Activated gamma-delta T cell (primary cell): ENCODE measurements at regions not wholly inside any gene's neighbourhood (a gene's known extent, or its start where the extent isn't known, plus 50 kb on each side); places are given as distances from the start of the nearest gene placed in this dataset.
"Not testable (repeated sequence)": the region's sequence is repeated elsewhere in the genome, so short reads cannot be mapped to it uniquely, and the experiment has no call there.

Experiments
- DNase-seq: peaks from one replicate; lab custom pipeline; 2025; lab: John Stamatoyannopoulos, UW

GRCh38 chr5:97488126-97488668, 305.1 kb upstream of the RIOK2 start:
- no peak for DNase-seq

DNA sequence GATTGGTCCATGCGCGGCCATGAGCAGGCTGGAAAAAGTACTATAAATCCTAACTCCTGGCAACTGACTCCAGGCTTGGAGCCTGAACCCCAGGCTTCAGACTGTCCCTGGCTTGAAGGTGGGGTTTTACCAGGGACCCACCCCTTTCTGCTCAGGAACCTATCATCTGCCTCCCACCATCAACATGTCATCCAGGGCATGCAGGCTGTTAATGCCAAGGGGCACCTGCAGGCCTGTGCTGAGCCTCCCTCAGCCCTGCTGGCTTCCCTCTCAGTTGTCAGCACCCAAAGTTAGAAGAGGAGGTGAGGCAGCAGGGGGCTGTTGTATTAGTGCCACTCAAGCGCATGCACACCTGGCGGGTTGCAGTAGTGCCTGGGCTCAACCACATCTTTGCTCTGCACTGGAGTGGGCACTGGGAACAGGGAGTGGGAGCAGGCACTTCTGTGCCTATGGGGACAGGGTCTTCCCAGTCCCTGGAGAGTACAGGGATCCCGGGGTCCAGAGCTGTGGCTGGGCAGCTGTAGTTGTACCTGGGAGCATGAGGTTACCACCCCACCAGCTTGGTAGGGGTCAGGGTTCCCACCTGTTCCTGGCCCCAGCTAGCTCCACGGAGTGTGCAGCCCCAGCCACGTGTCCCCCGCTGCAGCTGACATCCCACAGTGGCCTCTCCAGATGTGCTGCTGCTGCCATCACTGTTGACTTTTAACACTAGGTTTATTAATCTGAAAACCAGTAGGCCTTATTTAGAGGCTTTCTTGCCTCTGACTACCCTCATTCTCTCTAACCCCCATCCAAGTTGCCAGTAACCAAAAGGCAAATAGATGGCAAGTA, 306.2 kb upstream of the RIOK2 start:
- DNase-seq, result no peak

DNA sequence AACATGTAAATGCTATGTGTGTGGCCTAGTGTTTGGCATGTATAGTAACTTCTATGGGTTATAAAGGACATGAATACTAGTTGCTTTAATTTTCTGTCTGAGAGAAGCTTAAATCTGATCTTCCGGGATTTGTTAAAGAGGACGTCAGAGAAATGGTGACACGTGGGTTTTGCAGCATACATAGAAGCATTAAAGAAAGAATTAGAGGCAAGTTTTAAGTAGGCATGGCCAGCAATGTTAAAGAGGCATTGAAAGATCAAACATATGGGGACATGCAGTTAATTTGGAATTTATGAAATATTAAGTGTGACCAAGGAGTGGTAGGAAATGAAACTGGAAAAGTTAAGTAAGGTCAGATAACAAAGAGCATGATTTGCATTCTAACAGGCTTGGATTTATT, 311.4 kb upstream of the RIOK2 start:
- no peak for DNase-seq

DNA sequence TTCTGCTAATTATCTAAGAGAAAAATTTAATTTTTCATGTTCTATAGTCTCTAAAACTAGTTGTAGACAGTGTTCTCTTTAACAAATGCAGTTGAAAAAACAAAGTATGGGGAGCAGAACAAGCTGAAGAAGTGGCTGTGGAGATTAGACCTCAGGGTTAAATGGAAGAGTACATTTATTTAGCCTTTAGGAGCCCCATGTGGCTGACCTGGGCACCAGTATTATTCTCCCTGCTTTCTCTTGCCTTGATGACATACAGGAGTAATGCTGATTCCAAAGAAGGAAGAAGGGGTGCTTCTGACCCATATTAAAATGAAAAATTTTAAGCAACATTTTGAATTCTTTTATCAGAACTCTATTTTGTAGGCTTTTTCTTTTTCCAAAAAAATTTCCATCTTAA, 312.3 kb upstream of the RIOK2 start:
- DNase-seq, result no peak

- DNase-seq, result no peak
Observed at GRCh38 chr5:97496037-97496436, 313.0 kb upstream of the RIOK2 start.

- no peak for DNase-seq
Observed at GRCh38 chr5:97498657-97499056, 315.6 kb upstream of the RIOK2 start.

GRCh38 chr5:97499605-97500004, 316.6 kb upstream of the RIOK2 start:
- no peak for DNase-seq

- DNase-seq, result no peak
Observed at GRCh38 chr5:97501286-97501964, 318.4 kb upstream of the RIOK2 start.

- DNase-seq, result no peak
Observed at GRCh38 chr5:97501965-97502305, 318.9 kb upstream of the RIOK2 start.

DNA sequence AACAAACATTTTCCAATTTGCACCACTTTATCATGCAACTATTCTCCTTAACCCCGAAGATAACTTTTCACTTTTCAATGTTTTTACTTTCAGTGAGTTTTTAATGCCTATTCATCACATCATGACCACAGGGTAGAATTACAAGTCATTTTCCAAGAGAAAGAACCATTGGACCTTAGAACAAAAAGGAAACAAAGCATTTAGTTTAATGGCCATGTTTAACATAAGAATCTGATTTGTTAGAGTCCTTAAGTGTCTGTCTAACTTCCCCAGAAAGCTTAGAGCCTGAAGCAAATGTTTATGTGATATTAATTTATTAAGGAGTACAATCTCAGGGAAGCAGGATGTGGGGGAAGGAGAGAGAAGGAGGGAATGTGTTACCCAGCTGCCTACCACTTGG, 325.8 kb upstream of the RIOK2 start:
- DNase-seq, result no peak

GRCh38 chr5:97519565-97519964, 336.5 kb upstream of the RIOK2 start:
- DNase-seq, result not testable (repeated sequence)

DNA sequence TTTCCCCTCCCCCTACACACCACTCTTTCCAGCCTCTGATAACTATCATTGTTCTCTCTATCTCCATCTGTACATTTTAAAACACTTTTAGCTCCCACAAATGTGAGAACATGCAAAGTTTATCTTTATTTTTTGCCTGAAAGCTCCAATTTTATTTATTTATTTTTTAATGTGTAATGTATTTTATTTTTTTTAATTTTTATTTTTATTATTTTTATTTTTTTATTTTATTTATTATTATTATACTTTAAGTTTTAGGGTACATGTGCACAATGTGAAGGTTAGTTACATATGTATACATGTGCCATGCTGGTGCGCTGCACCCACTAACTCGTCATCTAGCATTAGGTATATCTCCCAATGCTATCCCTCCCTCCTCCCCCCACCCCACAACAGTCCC, 340.3 kb upstream of the RIOK2 start:
- not testable (repeated sequence) for DNase-seq

DNA sequence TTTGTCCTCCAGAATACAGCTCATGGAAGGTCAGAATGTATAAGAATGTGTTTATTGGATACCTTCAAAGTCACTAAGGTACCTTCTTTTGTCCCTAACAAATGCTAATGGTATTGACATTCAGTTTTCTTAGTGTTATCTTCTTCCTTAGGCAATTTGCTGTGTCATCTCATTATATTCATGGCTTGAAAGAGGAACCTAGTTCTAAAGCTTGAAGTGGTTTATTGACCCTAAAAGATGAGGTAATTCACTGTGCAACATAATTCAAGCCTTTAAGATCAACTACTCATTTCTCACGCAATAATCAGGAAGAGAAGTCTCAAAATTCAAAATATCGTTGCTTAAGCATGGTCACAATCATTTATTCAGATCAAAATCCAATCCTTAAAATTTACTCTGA, 342.7 kb upstream of the RIOK2 start:
- DNase-seq, result no peak

DNA sequence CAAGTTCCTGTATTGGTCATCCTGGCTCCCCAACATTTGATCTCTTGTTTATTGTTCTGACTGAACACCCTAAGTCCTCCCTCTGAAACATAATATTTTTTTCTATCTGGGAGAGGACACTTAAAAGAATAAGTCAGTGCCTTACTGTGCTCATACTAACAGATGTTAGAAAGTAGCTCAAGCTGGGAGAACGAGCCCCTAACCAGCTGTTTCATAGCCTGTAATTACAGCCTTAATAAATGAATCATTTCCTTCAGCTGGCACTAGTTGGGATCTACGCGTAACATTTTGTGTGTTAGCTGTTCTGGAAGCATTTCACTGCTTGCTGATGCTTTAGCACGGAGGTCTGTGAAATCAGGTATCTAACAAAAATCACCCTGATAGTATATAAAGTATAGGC, 345.9 kb upstream of the RIOK2 start:
- DNase-seq, result no peak

GRCh38 chr5:97529354-97529985, 346.4 kb upstream of the RIOK2 start:
- no peak for DNase-seq

DNA sequence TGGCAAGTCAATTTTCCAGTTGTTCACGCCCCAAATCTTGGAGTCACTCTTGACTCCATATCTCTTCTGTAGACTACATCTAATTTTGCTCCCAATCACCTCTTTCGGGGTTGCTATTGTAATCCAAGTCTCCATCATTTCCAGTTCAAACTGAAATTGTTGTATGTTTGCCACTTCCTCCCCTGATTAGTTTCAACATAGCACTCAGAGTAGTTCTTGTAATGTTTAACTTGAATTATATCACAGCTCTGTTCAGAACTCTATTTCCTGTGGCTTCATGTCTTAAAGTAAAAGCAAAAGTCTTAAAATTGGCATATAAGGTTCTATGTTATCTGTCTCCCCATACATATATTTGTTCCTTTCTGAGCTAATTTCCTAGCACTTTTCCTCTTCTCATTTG, 348.5 kb upstream of the RIOK2 start:
- DNase-seq, result no peak

- no peak for DNase-seq
Observed at GRCh38 chr5:97534166-97534565, 351.1 kb upstream of the RIOK2 start.

DNA sequence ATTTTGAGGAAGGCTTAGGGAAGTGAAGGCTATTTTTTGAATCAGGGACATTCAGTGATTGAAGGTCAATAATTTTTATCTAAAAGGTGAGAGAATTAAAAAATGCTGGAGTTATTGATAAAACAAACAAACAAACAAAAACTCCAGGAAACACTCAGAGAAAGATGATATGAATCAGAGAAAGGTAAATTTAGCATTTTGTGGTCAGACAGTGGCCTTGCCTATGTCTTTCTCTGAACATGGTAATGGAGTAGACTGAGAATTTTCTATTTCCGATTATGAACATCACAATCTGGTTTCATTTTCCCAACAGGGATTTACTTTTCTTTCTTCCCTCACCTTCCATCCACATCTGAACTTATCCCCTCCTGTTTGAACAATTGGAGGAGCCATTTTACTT, 353.6 kb upstream of the RIOK2 start:
- no peak for DNase-seq

DNA sequence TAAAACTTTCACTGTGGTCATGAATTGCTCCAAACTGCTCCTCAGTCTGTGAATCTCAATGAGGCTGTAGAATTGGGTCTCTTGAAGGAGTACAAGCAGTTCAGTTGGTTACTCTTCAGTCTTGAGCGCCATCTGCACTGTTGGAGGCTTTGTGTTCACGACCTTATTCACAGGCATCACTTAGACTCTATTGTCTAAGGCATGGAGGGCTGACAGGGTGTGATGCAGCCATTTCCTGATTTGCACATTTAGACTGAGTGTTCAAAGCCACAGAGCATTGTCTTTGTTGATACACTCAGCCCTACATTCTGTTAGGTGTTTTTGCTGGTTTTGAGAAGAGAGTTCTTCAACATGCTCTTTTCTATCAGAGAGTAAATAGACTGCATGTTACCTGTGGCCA, 355.9 kb upstream of the RIOK2 start:
- DNase-seq, result no peak

GRCh38 chr5:97541864-97542263, 358.8 kb upstream of the RIOK2 start:
- DNase-seq, result no peak

GRCh38 chr5:97542469-97542868, 359.4 kb upstream of the RIOK2 start:
- no peak for DNase-seq

DNA sequence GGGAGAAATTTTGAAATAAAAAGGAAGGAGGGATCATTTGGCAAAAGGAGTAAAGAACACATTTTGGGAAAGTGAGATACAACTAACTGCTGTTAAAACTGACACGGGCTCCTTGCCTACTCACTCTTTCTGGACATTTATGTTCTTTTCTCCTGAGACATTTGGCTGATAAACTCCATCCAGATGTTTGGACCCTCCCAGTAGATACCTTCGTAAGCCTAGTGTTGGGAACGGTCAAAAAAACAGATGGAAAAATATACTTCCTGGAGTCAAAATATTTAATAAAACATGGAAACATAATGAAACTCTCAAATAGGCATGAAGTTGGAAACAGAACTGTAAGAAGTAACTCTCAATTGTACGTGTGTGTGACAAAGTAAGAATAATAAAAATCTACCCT, 360.1 kb upstream of the RIOK2 start:
- DNase-seq, result no peak

- DNase-seq, result no peak
Observed at GRCh38 chr5:97544240-97544639, 361.2 kb upstream of the RIOK2 start.
